GM12878 (cell line): ENCODE measurements at regions not wholly inside any gene's neighbourhood (a gene's known extent, or its start where the extent isn't known, plus 50 kb on each side); places are given as distances from the start of the nearest gene placed in this dataset.

Experiments
- NFYA ChIP-seq: IDR thresholded peaks from 2 replicates; pipeline ENCODE4 v1.6.1; 2011; ENCODE audit warnings: low read depth, mild to moderate bottlenecking, low read length, improper control_type of control experiment, borderline replicate concordance
- RELA ChIP-seq: fragments of 450-650 bp; IDR thresholded peaks from 2 replicates; pipeline ENCODE4 v1.8.0; 2014; ENCODE audit warnings: borderline replicate concordance; ENCODE audit not compliant: partially characterized antibody
- SUZ12 ChIP-seq: fragments of 200-600 bp; sonication (generic); IDR thresholded peaks from one replicate; pipeline ENCODE4 v1.6.1; 2018; ENCODE audit warnings: antibody characterized with exemption, mild to moderate bottlenecking; ENCODE audit not compliant: unreplicated experiment
- TF ChIP-seq, protein P1 (sequence below): fragments of 450-650 bp; IDR thresholded peaks from 2 replicates; pipeline ENCODE4 v1.6.1; 2017; ENCODE audit warnings: mild to moderate bottlenecking, low read depth, inconsistent platforms; ENCODE audit not compliant: poor library complexity, severe bottlenecking
- TF ChIP-seq, protein P2 (sequence below): IDR thresholded peaks from 2 replicates; pipeline ENCODE4 v1.6.1; 2012; ENCODE audit warnings: low read depth, low read length, improper control_type of control experiment
- TF ChIP-seq, protein P3 (sequence below): IDR thresholded peaks from 2 replicates; pipeline ENCODE4 v1.6.1; 2012; ENCODE audit warnings: improper control_type of control experiment, low read depth, low read length; ENCODE audit not compliant: insufficient replicate concordance

DNA sequence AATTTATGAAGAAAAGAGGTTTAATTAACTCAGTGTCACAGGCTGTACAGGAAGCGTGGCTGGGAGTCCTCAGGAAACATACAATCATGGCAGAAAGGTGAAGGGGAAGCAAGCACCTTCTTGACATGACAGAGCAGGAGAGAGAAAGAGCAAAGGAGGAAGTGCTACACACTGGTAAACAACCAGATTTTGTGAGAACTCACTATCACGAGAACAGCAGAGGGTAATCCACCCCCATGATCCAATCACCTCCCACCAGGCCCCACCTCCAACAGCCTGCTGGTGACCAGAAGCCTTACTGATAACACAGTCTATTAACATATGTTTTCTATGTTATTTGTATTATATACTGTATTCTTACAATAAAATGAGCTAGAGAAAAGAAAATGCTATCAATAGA, 254.8 kb downstream of the PCDH10 start (continued):
- TF ChIP-seq, protein P1, sequence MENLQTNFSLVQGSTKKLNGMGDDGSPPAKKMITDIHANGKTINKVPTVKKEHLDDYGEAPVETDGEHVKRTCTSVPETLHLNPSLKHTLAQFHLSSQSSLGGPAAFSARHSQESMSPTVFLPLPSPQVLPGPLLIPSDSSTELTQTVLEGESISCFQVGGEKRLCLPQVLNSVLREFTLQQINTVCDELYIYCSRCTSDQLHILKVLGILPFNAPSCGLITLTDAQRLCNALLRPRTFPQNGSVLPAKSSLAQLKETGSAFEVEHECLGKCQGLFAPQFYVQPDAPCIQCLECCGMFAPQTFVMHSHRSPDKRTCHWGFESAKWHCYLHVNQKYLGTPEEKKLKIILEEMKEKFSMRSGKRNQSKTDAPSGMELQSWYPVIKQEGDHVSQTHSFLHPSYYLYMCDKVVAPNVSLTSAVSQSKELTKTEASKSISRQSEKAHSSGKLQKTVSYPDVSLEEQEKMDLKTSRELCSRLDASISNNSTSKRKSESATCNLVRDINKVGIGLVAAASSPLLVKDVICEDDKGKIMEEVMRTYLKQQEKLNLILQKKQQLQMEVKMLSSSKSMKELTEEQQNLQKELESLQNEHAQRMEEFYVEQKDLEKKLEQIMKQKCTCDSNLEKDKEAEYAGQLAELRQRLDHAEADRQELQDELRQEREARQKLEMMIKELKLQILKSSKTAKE = no peak
- TF ChIP-seq, protein P2, sequence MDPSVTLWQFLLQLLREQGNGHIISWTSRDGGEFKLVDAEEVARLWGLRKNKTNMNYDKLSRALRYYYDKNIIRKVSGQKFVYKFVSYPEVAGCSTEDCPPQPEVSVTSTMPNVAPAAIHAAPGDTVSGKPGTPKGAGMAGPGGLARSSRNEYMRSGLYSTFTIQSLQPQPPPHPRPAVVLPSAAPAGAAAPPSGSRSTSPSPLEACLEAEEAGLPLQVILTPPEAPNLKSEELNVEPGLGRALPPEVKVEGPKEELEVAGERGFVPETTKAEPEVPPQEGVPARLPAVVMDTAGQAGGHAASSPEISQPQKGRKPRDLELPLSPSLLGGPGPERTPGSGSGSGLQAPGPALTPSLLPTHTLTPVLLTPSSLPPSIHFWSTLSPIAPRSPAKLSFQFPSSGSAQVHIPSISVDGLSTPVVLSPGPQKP = no peak
- no peak for TF ChIP-seq NFYA
- TF ChIP-seq, protein P3, sequence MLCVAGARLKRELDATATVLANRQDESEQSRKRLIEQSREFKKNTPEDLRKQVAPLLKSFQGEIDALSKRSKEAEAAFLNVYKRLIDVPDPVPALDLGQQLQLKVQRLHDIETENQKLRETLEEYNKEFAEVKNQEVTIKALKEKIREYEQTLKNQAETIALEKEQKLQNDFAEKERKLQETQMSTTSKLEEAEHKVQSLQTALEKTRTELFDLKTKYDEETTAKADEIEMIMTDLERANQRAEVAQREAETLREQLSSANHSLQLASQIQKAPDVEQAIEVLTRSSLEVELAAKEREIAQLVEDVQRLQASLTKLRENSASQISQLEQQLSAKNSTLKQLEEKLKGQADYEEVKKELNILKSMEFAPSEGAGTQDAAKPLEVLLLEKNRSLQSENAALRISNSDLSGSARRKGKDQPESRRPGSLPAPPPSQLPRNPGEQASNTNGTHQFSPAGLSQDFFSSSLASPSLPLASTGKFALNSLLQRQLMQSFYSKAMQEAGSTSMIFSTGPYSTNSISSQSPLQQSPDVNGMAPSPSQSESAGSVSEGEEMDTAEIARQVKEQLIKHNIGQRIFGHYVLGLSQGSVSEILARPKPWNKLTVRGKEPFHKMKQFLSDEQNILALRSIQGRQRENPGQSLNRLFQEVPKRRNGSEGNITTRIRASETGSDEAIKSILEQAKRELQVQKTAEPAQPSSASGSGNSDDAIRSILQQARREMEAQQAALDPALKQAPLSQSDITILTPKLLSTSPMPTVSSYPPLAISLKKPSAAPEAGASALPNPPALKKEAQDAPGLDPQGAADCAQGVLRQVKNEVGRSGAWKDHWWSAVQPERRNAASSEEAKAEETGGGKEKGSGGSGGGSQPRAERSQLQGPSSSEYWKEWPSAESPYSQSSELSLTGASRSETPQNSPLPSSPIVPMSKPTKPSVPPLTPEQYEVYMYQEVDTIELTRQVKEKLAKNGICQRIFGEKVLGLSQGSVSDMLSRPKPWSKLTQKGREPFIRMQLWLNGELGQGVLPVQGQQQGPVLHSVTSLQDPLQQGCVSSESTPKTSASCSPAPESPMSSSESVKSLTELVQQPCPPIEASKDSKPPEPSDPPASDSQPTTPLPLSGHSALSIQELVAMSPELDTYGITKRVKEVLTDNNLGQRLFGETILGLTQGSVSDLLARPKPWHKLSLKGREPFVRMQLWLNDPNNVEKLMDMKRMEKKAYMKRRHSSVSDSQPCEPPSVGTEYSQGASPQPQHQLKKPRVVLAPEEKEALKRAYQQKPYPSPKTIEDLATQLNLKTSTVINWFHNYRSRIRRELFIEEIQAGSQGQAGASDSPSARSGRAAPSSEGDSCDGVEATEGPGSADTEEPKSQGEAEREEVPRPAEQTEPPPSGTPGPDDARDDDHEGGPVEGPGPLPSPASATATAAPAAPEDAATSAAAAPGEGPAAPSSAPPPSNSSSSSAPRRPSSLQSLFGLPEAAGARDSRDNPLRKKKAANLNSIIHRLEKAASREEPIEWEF = no peak
- no peak for TF ChIP-seq RELA
- TF ChIP-seq SUZ12 = no peak
